ENCODE measurements at regions not wholly inside any gene's neighbourhood (a gene's known extent, or its start where the extent isn't known, plus 50 kb on each side); places are given as distances from the start of the nearest gene placed in this dataset.
"Not testable (repeated sequence)": the region's sequence is repeated elsewhere in the genome, so short reads cannot be mapped to it uniquely, and the experiment has no call there.

- DNase-seq = no peak
- Histone ChIP-seq H3K4me3 (no peak overlapping the region), H3K4me1 (peaks cover 0 to 3% (median 2%) of the 10 kb centered on the region in 4 donors), H3K27ac (no peak overlapping the region), H3K27me3 (no peaks in the 10 kb centered on the region), H3K9me3 (no peaks in the 10 kb centered on the region), H3K36me3 (no peaks in the 10 kb centered on the region)
- 54 to 68% methylated on average over 6 to 9 of the region's 9 CpGs for WGBS, 2 donors (ENCODE audit: low coverage in 1 of 2)
- in situ Hi-C loops (cut with MboI; ENCODE audit: low pct_ligation_motif_present in 1 of 4, low pct_unique_long_range_greater_than_20kb in 1 of 4, low sequenced_read_pairs in 3 of 4) (no loop called here), intact Hi-C loops (cut with DNase I; ENCODE audit: low total_unique reads) (no loop called here)
- TF ChIP-seq POLR2AphosphoS5 (IDR thresholded peaks at IDR 0.05) (no peak), CTCF (IDR thresholded peaks at IDR 0.05) (no peak), POLR2A (IDR thresholded peaks at IDR 0.05) (no peak), EP300 (IDR thresholded peaks at IDR 0.05; ENCODE audit: low read depth) (no peak)
Observed at GRCh38 chr4:42309361-42310260, 87.7 kb upstream of the SHISA3 start.

DNA sequence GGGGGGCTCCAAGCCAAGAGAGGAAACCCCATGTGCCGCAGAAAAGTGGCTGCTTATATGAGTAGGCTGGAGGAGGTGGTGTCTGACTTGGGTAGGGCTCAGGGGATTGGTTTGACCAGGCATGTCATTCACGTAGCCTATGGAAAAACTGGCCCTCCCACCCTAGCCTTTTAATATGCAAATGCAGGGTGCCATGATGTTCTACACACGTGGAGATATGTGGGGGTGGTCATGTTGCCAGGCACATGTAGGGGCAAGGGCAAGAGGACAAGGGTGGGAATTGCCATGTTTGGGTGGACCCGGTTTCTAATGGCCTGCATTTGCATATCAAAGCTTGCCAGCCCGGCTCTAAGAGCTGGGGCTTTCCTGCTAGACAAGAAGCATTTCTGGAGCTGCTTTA is 86.9 kb upstream of the SHISA3 start:
- Histone ChIP-seq H3K4me3 (no peak overlapping the region), H3K4me1 (peaks cover 0 to 3% (median 2%) of the 10 kb centered on the region in 4 donors), H3K36me3 (no peaks in the 10 kb centered on the region), H3K9me3 (no peaks in the 10 kb centered on the region), H3K27me3 (no peaks in the 10 kb centered on the region), H3K27ac (no peak overlapping the region)
- intact Hi-C loops (cut with DNase I; ENCODE audit: low total_unique reads) = no loop called here
- 29 to 61% methylated on average over 1 to 5 of the region's 5 CpGs for WGBS, 2 donors (ENCODE audit: low coverage in 1 of 2)
- no peak for DNase-seq
- in situ Hi-C loops (cut with MboI; ENCODE audit: low pct_ligation_motif_present in 1 of 4, low pct_unique_long_range_greater_than_20kb in 1 of 4, low sequenced_read_pairs in 3 of 4) = no loop called here
- no peak for TF ChIP-seq POLR2AphosphoS5 (IDR thresholded peaks at IDR 0.05)
- no peak for TF ChIP-seq EP300 (IDR thresholded peaks at IDR 0.05; ENCODE audit: low read depth)
- no peak for TF ChIP-seq POLR2A (IDR thresholded peaks at IDR 0.05)

DNA sequence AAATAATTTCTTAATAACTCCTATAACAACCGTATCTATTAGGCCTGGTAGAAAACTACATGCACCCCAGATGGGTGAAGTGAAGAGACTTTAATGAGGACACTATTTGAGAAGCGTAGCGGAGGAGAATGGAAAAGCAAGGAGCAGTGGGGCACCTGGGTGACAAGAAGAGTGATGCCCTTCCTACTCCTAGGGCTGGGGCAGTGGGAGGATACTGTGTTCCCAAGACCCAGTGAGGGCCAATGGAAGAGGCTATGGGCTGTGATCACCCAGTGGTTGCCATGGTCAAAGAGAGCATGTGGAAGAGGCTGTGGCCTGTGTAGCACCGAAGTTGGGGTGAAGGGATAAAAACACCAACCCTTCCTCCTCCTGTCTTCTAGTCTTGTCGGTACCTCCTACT is 86.5 kb upstream of the SHISA3 start:
- TF ChIP-seq POLR2A (IDR thresholded peaks at IDR 0.05) (no peak), EP300 (IDR thresholded peaks at IDR 0.05; ENCODE audit: low read depth) (no peak), CTCF (IDR thresholded peaks at IDR 0.05) (no peak), POLR2AphosphoS5 (IDR thresholded peaks at IDR 0.05) (no peak)
- in situ Hi-C loops (cut with MboI; ENCODE audit: low pct_ligation_motif_present in 1 of 4, low pct_unique_long_range_greater_than_20kb in 1 of 4, low sequenced_read_pairs in 3 of 4) = no loop called here
- Histone ChIP-seq H3K36me3 (no peaks in the 10 kb centered on the region), H3K27ac (no peak overlapping the region), H3K27me3 (no peaks in the 10 kb centered on the region), H3K9me3 (no peaks in the 10 kb centered on the region), H3K4me1 (peaks cover 0 to 3% (median 2%) of the 10 kb centered on the region in 4 donors), H3K4me3 (no peak overlapping the region)
- intact Hi-C loops (cut with DNase I; ENCODE audit: low total_unique reads) = no loop called here
- DNase-seq = no peak
- WGBS, 2 donors (ENCODE audit: low coverage in 1 of 2) = 95 to 96% methylated on average over 3 to 5 of the region's 5 CpGs

GRCh38 chr4:42311591-42311990 is 85.7 kb upstream of the SHISA3 start:
- in situ Hi-C loops (cut with MboI; ENCODE audit: low pct_ligation_motif_present in 1 of 4, low pct_unique_long_range_greater_than_20kb in 1 of 4, low sequenced_read_pairs in 3 of 4) (no loop called here), intact Hi-C loops (cut with DNase I; ENCODE audit: low total_unique reads) (no loop called here)
- TF ChIP-seq EP300 (IDR thresholded peaks at IDR 0.05; ENCODE audit: low read depth) (no peak), POLR2AphosphoS5 (IDR thresholded peaks at IDR 0.05) (no peak), POLR2A (IDR thresholded peaks at IDR 0.05) (no peak), CTCF (IDR thresholded peaks at IDR 0.05) (no peak)
- no peaks in the 10 kb centered on the region for H3K27me3 ChIP-seq
- no peaks in the 10 kb centered on the region for H3K36me3 ChIP-seq
- no peak for DNase-seq
- H3K4me3 ChIP-seq = no peak overlapping the region
- no peak overlapping the region for H3K27ac ChIP-seq
- 55 to 73% methylated on average over 2 to 3 of the region's 3 CpGs for WGBS, 2 donors (ENCODE audit: low coverage in 1 of 2)
- no peaks in the 10 kb centered on the region for H3K9me3 ChIP-seq
- peaks cover 0 to 3% (median 1%) of the 10 kb centered on the region in 4 donors for H3K4me1 ChIP-seq

DNA sequence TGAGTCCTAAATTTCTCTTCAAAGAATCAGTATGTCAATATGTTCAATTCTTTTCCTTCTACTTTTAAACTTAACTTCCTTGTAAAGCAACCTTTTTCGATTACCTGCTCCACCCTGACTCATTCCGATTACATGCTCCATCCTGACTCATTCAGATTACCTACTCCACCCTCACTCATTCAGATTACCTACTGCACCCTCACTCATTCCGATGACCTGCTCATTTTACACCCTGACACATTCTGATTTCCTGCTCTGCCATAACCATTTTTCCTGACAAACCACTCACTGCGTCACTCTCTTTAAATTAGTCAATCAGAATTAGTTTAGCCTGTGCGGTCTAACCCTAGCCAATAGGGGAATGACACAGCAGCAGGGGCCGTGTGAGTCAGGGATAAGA is 83.9 kb upstream of the SHISA3 start:
- in situ Hi-C loops (cut with MboI; ENCODE audit: low pct_ligation_motif_present in 1 of 4, low pct_unique_long_range_greater_than_20kb in 1 of 4, low sequenced_read_pairs in 3 of 4) = not testable (repeated sequence)

More for the DNA sequence above, 83.9 kb upstream of the SHISA3 start:
- DNase-seq; H3K4me3 ChIP-seq; H3K36me3 ChIP-seq; H3K4me1 ChIP-seq; intact Hi-C loops (cut with DNase I; ENCODE audit: low total_unique reads); H3K9me3 ChIP-seq; H3K27me3 ChIP-seq: not testable (repeated sequence)
- peak overlapping the region in 1 of 4 donors; percentile 28 for H3K27ac ChIP-seq
- WGBS, 2 donors (ENCODE audit: low coverage in 1 of 2) = 66 to 73% methylated on average over 6 of the region's 6 CpGs

Measured in transverse colon (tissue), 4 donors.